Fibroblast of peridontal ligament (primary cell): ENCODE measurements at regions not wholly inside any gene's neighbourhood (a gene's known extent, or its start where the extent isn't known, plus 50 kb on each side); places are given as distances from the start of the nearest gene placed in this dataset.

Experiments used
- DNase-seq: peaks from one replicate; pipeline ENCODE4 v3.0.0-alpha.2; 2010; ENCODE audit errors: extremely low read depth

DNA sequence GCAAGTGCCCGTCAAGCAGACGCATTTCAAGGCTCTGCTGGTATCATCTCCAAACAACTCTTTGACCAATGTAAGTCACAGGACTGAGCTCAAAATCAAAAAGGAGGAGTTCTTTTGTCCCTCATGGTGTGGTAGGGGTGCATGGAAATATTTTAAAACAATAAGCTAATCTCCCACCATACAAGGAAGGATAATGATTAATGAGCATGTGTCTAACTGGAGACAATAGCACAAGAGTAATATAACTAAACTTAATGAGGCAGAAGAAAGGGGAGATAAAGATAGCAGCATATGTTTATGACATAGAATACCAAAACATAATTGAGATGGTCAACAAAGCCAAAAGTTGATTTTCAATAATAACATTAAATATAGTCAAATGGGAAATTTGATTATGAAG, 668.0 kb upstream of the ZP4 start:
- no peak for DNase-seq

DNA sequence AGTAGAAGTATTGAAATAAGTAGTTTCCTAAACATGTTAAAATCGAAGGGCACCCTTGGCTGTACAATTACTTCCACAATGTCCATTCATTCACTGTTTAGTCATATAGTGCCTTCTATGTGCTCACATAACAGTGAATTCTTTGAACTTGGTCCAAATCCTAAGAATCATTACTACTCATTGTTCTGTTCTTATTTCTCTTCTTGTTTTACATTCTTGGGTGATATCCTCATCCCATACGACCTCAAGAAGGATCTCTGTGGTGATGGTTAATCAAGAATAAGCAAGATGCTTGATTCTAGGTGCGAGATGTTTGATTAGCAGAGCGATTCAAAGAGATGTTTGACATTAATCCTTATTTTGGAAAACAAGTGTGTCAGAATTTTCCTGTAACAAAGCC, 667.4 kb upstream of the ZP4 start:
- peak; percentile 81 for DNase-seq

DNA sequence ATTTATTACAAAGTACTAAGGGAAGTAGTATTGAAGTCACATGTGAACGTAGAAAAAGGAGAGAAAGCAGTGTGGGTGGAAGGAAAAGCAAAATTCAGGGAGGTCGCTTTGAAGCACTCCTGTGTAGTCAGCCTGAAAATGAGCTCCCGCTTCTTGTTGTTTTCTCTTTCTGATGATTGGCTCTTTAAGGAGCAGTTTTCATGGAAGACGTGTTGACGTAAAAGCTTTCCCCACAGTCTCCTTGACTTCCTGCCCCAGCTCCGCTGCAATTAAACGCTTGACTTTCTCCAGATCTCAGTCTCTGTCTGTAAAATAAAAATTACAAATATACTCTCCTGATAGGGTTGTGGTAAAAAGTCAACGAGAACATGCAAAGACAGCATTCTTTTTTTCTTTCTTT, 661.5 kb upstream of the ZP4 start:
- DNase-seq = no peak

DNA sequence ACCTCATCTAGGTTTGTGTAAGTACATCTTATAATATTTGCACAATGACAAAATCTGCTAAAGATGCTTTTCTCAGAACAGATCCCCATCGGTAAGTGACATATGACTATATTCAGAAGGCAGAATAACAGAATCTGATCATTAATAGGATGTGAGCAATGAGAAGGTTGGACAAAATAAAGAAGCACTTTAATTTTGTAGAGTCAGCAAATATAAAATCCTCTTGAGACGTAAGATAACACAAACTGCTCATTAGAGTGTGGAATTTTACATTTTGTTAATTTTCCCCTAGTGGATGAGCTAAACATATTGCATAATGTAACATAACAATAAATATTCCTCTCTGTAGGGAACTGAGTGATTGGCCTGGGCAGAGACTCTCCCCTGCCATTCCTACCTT, 658.4 kb upstream of the ZP4 start:
- DNase-seq = no peak

DNA sequence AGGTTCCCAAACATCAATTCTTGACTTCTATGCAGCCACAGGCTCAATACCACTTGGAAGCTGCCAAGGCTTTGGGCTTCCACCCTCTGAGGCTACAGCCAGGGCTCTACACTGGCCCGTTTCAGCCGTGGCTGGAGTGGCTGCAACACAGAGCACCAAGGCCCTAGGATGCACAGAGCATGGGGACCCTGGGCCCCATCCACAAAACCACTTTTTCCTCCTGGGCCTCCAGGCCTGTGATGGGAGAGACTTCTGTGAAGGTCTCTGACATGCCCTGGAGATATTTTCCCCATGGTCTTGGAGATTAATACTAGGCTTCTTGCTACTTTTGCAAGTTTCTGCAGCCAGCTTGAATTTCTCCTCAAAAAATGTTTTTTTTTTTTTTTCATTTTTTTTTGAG, 655.4 kb upstream of the ZP4 start:
- no peak for DNase-seq

DNA sequence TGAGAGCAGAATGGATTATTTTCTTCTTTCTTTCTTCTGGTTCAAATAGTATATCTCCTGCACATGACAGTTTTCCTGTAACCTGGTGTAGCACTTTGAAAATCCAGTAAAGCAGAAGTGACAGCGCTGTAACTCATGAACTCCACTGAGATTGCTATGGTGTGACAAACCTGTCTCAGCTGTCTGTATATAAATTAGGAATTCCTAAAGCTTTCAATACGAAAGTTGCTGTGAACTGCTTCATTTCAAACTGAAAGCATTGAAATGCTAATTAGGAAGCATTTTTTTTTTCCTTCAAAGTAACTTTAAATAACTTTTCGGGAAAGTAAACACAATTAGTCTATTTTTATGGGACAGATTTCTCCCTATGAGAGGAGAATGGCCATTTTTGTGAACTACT, 646.9 kb upstream of the ZP4 start:
- no peak for DNase-seq

DNA sequence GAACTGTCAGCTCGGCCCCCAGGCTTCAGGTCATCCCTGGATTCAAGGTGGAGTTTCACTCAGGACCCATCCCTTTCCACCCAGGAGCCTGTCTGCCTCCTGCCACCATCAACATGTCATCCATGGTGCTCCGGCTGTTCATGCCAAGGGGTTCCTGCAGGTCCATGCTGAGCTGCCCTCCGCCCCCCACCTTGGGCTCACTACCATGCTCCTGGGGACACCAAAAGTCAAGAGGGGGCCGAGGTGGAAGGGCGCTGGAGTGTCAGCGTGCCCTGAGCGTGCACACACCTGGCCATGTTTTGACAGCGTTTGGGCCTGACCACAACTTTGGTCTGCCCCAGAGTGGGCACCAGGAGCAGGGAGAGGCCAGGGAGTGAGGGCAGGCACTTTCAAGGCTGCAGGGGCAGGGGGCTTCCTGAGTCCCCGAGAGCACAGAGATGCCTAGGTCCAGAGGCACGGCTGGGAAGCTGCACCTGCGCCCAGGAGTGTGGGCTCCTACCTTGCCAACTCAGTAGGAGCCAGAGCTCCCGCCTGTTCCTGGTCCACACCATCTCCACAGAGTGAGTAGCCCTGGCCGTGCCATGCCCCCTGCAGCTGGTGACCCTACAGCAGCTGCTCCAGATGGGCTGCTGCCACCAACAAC, 639.6 kb upstream of the ZP4 start:
- DNase-seq = no peak

DNA sequence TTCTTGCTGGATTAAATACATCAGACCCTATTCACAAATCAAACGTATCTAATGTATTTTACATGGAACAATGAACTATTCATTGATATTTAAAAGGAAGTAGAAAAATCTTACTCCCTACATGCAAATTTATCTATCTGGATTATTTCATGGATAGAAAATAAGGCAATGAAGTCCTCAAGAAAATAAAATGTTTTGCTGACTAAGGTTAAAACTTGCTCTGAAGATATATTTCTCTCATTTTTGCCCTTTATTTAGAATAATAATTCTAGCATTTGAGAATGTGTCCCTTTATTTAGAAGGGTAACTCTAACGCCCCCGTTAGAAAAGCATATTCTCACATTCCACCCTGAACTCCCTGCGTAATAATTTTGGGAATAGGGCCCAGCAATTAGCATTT, 627.0 kb upstream of the ZP4 start:
- no peak for DNase-seq

DNA sequence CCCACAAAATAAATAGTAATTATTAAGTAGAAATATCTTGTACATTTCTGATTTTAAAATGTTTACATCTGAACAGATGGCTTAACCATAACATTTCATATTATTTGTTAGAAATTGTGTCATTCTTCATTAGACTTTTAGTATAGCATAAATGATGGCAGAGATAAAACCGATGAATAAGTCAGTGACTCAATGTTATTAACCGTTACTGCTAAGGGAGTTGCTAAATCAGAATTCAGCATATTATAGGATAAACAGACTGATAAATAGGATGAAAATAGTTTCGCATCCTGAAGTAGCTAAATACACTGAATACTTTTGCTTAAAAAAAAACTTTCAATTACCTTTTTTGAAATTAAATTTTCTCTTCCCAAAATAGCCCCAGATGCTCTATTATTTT, 610.6 kb upstream of the ZP4 start:
- no peak for DNase-seq

DNA sequence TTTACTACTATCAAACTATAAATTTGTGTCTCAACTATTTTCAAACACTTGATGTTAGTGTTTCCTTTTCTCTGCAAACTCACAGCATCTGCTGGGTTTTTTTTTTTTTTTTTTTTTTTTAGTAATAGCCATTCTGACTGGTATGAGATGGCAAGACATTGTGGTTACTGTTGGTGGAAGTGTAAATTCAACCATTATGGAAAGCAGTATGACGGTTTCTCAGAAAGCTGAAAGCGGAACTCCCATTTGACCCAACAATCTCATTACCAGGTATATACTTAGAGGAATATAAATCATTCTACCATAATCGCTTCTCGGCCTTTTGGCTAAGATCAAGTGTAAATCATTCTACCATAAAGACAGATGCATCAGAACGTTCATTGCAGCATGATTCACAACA, 608.3 kb upstream of the ZP4 start:
- DNase-seq = no peak

DNA sequence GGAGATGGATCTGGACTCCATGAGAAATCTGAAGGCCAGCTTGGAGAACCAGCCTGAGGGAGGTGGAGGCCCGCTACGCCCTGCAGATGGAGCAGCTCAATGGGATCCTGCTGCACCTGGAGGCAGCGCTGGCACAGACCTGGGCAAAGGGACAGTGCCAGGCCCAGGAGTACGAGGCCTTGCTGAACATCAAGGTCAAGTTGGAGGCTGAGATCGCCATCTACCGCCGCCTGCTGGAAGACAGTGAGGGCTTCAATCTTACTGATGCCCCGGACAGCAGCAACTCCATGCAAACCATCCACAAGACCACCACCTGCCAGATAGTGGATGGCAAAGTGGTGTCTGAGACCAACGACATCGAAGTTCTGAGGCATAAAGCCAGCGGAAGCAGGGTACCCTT, 601.5 kb upstream of the ZP4 start:
- no peak for DNase-seq

DNA sequence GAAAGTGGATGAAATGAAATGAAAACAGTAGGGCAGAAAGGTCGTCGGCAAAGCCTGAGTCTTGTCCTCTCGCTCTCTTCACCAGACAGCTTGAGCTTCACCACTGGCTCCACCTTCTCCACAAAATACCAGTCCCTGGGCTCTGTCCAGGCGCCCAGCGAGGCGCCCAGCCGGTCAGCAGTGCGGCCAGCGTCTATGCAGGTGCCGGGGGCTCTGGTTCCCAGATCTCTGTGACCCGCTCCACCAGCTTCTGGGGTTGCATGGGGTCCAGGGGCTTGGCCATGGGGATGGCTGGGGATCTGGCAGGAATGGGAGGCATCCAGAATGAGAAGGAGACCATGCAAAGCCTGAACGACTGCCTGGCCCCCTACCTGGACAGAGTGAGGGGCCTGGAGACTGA, 600.5 kb upstream of the ZP4 start:
- DNase-seq = no peak

DNA sequence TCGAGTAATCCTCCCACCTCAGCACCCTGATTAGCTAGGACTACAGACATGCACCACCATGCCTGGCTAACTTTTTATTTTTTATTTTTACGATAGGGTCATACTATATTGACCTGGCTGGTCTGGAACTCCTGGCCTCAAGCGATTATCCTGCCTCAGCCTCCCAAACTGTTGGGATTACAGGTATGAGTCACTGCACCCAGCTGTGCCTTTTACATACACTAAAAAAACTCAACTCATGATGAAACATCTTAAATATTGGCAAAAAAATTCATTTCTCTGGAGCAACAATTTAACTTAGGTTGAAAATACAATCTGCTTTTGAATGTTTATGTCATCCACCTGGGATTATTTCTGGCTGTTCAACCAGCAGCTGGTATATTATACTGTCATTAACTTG, 598.3 kb upstream of the ZP4 start:
- no peak for DNase-seq

DNA sequence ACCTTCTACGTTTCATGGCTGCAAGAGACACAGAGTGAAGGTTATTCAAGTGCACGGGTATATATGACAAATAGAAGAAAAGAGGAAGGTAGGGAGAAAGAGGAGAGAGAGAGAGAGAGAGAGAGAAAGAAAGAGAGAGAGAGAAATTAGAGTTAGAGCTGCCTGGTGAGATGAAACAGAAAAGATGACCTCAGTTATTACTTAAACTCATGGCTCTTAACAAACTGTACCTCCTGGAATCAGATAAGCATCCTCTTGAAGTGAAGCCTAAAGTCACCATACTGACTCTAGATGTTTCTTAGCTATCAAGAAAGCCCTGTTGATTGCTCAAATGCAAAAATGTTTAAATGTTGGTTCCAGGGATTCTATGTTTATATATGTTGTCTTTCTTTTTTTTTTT, 597.7 kb upstream of the ZP4 start:
- peak; percentile 21 for DNase-seq

DNA sequence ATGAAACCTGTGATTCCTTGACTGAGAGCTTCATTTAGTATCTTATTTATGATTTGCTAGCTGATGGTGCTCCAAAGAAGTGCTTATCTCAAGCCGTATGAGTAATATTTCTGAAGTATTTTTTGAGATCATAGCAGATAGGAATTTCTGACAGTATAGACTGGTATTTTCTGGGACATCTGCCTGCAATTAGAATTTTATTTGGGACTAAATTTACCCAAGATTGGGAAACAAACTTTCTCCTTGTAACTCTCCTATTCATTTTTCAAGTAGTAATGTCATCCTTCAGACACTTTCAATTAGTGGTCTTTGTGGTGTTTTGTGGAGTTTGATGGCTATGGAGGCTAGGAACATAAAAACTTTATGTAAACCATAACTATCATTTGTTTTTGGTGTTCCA, 597.2 kb upstream of the ZP4 start:
- DNase-seq = peak; percentile 67

DNA sequence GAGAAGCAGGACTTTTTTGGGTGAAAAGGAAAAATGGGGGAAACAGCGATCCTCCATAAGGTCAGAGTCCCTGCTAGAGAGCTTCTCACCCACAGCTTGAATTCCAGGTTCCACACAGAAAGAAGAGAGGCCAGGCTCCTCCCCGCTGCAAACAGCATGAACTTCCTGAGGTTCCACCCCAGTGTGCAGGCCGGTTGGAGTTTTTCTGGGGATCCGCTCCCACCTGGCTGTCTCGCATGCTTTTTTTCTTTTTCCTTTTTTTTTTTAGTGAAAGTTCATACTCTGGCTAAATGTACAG, 595.1 kb upstream of the ZP4 start:
- DNase-seq = no peak

DNA sequence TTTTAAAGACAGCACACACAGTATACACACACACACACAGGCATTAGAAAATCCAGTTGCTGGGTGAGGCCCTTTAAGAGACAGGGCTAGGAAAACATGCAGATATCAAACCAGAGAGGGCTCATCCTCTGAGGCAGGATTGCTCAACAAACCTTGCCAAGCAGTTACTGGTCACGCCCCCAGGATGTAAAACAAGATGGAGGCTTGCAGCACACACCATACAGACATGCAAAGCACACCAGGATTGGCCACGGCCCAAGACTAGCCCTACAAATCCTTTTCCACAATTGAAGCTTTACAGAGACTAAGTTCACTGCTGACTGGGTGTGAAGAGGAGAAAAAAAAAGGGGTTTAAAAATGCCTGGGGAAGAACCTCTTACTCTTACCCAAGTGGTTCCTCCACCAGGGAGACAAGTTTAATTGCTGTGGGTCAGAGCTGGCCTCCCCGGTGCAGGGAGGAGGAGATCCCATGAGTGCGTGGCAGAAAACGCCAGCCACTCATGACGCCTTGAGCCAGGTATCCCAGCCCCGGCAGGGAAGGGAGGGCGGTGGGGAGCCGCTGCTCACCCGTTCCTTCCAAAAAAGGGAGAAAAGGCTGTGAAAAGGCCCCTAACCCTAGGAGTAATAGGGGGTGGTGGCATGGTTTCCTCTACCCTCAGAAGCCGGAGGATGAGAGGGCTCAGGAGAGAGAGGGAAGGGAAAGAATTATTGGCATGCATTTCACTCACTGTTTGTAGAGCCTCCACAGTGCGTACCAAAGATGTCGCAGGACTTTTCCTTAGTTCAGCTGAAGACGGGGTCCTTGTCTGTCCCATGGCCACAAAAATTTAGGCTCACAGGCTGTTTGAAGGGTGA, 594.6 kb upstream of the ZP4 start:
- peak; percentile 42 for DNase-seq

DNA sequence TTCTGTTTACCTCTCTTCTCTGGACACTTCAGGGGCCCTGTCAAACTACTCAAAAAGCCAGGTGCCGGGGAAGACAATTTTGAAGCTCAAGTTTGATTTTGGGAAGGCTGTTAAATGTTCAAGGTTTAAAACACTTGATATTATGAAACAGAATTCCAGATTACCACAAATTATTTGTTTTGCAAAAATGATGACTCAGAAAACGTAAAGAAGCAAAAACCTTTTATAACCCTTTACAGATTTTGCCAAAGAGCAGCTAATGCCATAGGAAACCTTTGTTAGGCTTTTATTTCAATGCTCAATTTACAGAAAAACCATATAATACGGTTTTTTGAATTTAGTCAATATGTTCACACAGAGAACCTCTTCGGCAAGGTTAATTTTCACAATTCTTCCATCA, 593.4 kb upstream of the ZP4 start:
- DNase-seq = peak; percentile 61

DNA sequence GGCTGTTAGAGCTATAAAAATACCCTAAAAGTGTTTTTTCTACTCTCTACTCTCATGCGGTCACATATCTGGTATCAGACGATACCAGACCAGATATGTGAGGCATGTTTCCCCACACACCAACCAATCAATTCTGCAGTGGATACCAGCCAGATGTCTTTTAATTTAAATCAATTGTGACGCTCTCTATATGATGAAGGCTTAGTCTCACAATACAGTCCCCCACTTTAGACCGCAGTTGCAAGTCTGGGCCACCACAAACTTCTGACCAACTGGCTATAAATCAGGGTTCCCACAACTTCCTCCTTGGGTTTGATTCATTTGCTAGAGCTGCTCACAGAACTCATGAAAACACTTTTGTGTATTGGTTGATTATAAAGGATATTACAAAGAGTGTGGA, 586.1 kb upstream of the ZP4 start:
- DNase-seq = no peak

DNA sequence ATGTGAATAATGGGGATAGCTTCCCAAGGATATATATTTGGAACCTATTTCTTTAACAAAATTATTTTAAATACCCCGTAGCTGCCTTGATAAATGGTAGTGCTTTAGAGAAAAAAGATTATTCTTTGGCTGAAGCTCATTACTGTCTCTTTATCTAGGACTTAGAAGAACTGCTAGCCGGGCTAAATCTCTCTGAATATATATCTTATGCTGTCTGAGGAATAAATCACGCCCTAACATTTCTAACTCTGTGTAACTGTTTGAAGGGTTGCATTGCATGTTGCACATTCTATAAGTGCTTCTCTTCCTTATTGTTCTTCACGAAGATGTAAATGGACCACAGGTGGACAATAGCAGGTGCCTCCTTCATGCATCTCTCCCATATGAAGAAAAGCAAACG, 585.0 kb upstream of the ZP4 start:
- DNase-seq = no peak

DNA sequence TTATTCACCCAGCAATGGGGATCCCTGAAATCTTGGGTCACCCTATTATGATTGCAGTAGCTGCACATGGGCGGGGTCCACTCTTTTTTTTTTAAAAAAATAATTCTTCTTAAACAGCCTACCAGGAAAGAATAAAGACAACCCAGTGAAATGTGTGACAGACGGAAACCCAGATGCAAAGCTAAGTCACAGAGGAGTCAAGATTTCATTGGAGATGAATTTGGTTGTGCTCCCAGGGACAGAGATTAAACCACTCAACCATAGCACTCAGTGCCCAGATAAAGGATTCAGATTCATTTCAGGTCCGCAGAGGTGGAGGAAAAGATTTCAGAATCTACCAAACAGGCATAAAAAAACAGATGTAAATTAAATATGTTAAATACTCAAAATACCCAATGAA, 583.5 kb upstream of the ZP4 start:
- no peak for DNase-seq

DNA sequence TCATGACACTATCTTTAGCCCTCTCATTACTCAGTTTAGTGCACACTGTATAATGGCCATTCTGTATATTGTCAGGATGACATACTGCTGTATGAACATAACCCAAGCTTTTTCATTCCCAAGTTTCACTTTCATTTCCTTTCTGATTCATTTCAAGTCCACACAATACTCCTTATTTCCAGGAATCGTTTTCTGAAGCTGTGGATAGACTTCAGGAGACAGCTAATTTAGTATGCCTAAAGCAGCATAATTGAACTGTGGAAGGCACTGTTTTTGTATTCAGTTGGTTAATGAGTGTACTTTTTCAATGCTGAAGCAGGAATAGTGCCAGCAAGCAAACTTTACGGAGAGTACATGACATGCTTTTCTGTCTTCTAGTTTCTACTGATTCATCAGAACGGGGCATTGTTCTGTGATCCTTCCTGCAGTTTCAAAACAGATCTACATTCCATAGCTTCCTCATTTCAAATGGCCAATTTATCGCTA, 578.5 kb upstream of the ZP4 start:
- peak; percentile 59 for DNase-seq

DNA sequence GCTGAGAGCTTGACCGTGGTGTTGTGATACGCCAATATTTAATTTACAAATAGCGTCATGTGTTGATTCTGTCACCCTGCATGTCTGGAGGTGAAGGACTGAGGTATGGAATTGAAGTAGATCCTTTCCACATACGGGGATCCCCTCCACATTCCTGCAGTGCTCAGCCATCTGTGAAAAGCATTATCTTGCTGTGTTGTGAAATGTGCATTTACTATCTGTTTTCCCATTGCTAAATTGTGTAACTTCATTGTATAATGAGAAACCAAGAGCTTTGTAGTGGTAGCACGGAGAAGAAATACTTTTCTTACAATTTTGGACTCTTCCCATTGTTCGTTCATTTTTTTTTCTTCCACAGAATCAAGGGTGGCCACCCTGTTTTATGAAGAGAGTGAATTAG, 577.3 kb upstream of the ZP4 start:
- no peak for DNase-seq

DNA sequence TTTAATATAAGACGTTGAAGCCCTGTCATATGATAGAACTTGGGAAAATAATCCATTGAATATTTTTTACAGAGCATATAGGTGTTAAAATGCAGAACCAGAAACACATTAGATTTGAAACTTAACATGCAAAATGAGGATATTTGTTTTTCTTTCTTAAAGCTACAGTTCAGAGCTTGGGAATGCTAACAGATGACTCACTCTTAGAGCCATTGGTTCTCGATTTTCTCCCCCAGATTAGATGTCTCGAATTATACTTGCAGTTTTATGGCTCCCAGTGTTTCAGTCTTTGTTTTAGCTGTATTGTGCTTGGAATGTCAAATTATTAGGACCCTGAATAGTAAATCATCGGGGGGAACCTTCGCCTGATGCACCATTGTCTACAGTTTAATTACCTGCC, 575.7 kb upstream of the ZP4 start:
- DNase-seq = peak; percentile 71
